GM12865 (cell line): ENCODE measurements at regions not wholly inside any gene's neighbourhood (a gene's known extent, or its start where the extent isn't known, plus 50 kb on each side); places are given as distances from the start of the nearest gene placed in this dataset.

Experiments used
- DNase-seq: peaks from one replicate; pipeline ENCODE4 v3.0.0; 2010; ENCODE audit warnings: low read depth
- H3K4me3 ChIP-seq: 2 replicates; pipeline ENCODE4 v1.5.1; 2011; ENCODE audit warnings: mild to moderate bottlenecking, low read depth, low read length, control low read depth
- TF ChIP-seq, protein P1 (sequence below): IDR thresholded peaks from 2 replicates; pipeline ENCODE4 v1.5.1; 2011; ENCODE audit warnings: low read length, control low read depth, low read depth, inconsistent platforms; ENCODE audit not compliant: insufficient read depth; ENCODE audit errors: missing control alignments

GRCh38 chr3:81003817-81004216 is 757.6 kb downstream of the GBE1 start:
- no peak overlapping the region for H3K4me3 ChIP-seq
- TF ChIP-seq, protein P1, sequence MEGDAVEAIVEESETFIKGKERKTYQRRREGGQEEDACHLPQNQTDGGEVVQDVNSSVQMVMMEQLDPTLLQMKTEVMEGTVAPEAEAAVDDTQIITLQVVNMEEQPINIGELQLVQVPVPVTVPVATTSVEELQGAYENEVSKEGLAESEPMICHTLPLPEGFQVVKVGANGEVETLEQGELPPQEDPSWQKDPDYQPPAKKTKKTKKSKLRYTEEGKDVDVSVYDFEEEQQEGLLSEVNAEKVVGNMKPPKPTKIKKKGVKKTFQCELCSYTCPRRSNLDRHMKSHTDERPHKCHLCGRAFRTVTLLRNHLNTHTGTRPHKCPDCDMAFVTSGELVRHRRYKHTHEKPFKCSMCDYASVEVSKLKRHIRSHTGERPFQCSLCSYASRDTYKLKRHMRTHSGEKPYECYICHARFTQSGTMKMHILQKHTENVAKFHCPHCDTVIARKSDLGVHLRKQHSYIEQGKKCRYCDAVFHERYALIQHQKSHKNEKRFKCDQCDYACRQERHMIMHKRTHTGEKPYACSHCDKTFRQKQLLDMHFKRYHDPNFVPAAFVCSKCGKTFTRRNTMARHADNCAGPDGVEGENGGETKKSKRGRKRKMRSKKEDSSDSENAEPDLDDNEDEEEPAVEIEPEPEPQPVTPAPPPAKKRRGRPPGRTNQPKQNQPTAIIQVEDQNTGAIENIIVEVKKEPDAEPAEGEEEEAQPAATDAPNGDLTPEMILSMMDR: no peak
- no peak for DNase-seq

GRCh38 chr3:81003008-81003645 is 758.3 kb downstream of the GBE1 start:
- no peak for DNase-seq
- TF ChIP-seq, protein P1: no peak

GRCh38 chr3:80999481-80999880 is 762.0 kb downstream of the GBE1 start:
- no peak for DNase-seq
- H3K4me3 ChIP-seq: no peak overlapping the region
- TF ChIP-seq, protein P1: no peak

More at GRCh38 chr3:81003008-81003645, 758.3 kb downstream of the GBE1 start:
- H3K4me3 ChIP-seq: no peak overlapping the region

DNA sequence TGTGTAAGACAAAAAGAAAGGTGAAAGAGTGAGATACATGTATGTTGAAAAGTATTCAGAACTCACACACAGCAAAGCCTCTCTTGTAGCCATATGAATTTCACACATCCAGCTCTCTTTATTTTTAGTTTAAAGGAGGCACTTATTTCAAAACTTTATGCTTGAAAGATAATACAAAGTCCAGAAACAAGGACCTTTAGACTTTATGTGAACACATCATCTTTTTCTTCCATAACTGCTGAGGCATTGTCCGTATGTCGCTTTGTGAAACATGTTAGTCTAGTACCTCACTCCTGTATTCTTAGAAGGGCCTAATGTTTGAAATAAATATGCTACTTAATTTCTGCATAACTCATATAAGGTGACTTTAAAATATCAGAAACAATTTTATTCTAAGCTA is 763.4 kb downstream of the GBE1 start:
- DNase-seq: no peak
- TF ChIP-seq, protein P1: no peak
- H3K4me3 ChIP-seq: no peak overlapping the region

DNA sequence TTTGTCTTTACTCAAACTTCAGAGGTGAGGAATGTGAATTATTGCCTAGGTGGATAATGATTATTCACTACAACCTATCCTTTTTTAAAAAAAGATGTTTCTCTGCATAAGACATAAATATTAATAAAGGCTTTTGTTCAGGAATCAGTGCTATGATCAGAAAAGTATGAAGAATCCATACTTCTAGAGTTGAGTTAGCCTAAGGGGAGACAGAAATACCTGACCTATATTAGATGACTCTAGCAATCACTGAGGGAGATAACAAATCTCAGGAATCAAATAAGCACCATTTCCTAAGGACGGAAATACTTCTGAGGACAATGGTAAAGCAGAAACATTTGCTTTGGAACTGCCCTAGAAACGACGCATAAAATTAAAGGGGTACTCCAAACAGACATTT is 763.8 kb downstream of the GBE1 start:
- no peak overlapping the region for H3K4me3 ChIP-seq

DNA sequence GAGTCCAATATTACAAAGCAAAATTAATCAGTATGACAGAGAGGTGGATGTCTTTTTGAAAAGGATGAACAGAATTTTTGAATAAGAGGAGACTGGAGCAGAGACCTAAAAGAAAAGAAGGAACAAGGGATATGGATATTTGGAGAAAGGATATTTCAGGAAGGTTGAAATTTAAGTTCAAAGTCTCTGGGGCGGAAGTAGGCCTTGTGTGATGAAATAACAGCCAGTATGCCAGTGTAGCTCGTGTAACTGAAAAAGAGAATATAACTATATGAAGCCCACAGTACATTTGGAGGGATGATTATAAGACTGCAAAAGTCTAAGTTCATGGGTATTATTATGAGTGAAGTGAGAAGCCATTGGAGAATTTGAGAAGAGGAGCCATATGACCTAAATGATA is 766.7 kb downstream of the GBE1 start:
- TF ChIP-seq, protein P1: no peak
- no peak overlapping the region for H3K4me3 ChIP-seq
- no peak for DNase-seq

More for the DNA sequence above, 763.8 kb downstream of the GBE1 start:
- DNase-seq: no peak
- TF ChIP-seq, protein P1: no peak

GRCh38 chr3:80994085-80994665 is 767.3 kb downstream of the GBE1 start:
- no peak for DNase-seq
- TF ChIP-seq, protein P1: no peak
- no peak overlapping the region for H3K4me3 ChIP-seq
